ENCODE measurements at regions not wholly inside any gene's neighbourhood (a gene's known extent, or its start where the extent isn't known, plus 50 kb on each side); places are given as distances from the start of the nearest gene placed in this dataset.

- TF ChIP-seq POLR2A (IDR thresholded peaks at IDR 0.05; ENCODE audit: low read length), result no peak
- TF ChIP-seq GATA1 (IDR thresholded peaks at IDR 0.05; ENCODE audit: low read depth, low read length), result no peak
Observed at GRCh38 chr4:62387808-62388207, 1187.7 kb downstream of the ADGRL3 start.

All from erythroblast (primary cell).